Esophagus (tissue), 2 donors: ENCODE measurements at regions not wholly inside any gene's neighbourhood (a gene's known extent, or its start where the extent isn't known, plus 50 kb on each side); places are given as distances from the start of the nearest gene placed in this dataset.

ENCODE experiments used
- H3K27ac ChIP-seq, 2 donors: one replicate each; pipeline ENCODE4 v1.5.1; 2013; ENCODE audit warnings: low read depth in 2 of 2, mild to moderate bottlenecking in 2 of 2, inconsistent platforms in 1 of 2, low read length in 1 of 2, moderate library complexity in 1 of 2
- H3K27me3 ChIP-seq, 2 donors: one replicate each; pipeline ENCODE4 v1.6.1; 2013; ENCODE audit warnings: low read length in 2 of 2, control low read depth in 1 of 2, mild to moderate bottlenecking in 1 of 2; ENCODE audit not compliant: insufficient read depth in 2 of 2, control insufficient read depth in 1 of 2
- H3K36me3 ChIP-seq, 2 donors: one replicate each; pipeline ENCODE4 v1.6.1; 2013; ENCODE audit warnings: low read length in 1 of 2; ENCODE audit not compliant: control insufficient read depth in 2 of 2, insufficient read depth in 2 of 2
- H3K4me1 ChIP-seq, 2 donors: one replicate each; pipeline ENCODE4 v1.6.1; 2013; ENCODE audit warnings: low read length in 1 of 2; ENCODE audit not compliant: control insufficient read depth in 2 of 2, insufficient read depth in 2 of 2
- H3K4me3 ChIP-seq, 2 donors: one replicate each; pipeline ENCODE4 v1.5.1; 2013; ENCODE audit warnings: low read length in 2 of 2, mild to moderate bottlenecking in 2 of 2, low read depth in 1 of 2, moderate library complexity in 1 of 2
- H3K9me3 ChIP-seq, 2 donors: one replicate each; pipeline ENCODE4 v1.6.1; 2013; ENCODE audit warnings: mild to moderate bottlenecking in 2 of 2, low read depth in 1 of 2, low read length in 1 of 2, moderate library complexity in 1 of 2; ENCODE audit not compliant: control insufficient read depth in 2 of 2, insufficient read depth in 1 of 2
- WGBS, 2 donors: extraction: QIAGEN DNeasy Blood & Tissue Kit; methylation state at CpG; one replicate each; pipeline ENCODE4 v1.1.7; 2013; 5-methylcytosine and 5-hydroxymethylcytosine counted together
- donor health status: healthy with polysubstance abuse.
- donor health status: Bipolar disorder and iron deficiency.

GRCh38 chr6:47153404-47153755 is 111.2 kb upstream of the ADGRF1 start:
- WGBS, 2 donors = 79 to 87% methylated on average over 3 of the region's 3 CpGs

GRCh38 chr6:47152666-47153403 is 110.7 kb upstream of the ADGRF1 start:
- H3K4me3 ChIP-seq = no peak overlapping the region
- no peak overlapping the region for H3K27ac ChIP-seq
- 79 to 86% methylated on average over 3 of the region's 3 CpGs for WGBS, 2 donors
- no peaks in the 10 kb centered on the region for H3K27me3 ChIP-seq
- H3K9me3 ChIP-seq = no peaks in the 10 kb centered on the region
- no peaks in the 10 kb centered on the region for H3K4me1 ChIP-seq
- no peaks in the 10 kb centered on the region for H3K36me3 ChIP-seq

More at GRCh38 chr6:47153404-47153755, 111.2 kb upstream of the ADGRF1 start:
- Histone ChIP-seq H3K9me3 (no peaks in the 10 kb centered on the region), H3K4me3 (no peak overlapping the region), H3K27me3 (no peaks in the 10 kb centered on the region), H3K4me1 (no peaks in the 10 kb centered on the region), H3K36me3 (no peaks in the 10 kb centered on the region), H3K27ac (no peak overlapping the region)

DNA sequence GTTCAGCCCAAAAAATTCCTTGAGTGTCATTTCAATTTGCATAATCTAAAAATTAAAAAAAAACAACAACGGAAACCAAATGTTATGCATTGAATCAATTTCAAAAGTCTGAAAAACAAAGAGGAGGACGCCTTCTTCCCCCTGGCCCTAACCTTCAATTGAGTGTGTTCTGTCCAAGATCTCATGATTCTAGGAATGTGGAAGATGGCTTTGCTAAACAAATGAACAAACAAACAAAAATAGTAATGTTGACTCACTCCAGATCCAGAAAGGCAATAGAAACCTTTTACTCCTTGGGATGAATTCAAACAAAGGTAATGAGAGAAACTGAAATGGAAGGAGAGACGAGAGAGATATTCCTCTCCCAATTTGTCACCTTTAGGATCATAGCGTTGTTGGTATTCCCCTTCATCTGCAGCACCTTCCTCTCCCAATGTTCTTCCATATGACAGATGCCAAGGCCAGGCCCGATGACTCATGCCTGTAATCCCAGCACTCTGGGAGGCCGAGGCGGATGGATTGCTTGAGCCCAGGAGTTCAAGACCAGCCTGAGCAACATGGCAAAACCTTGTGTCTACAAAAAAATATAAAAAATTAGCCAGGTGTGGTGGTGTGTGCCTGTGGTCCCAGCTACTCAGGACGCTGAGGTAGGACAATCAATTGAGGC is 109.2 kb upstream of the ADGRF1 start:
- Histone ChIP-seq H3K4me1 (no peaks in the 10 kb centered on the region), H3K36me3 (no peaks in the 10 kb centered on the region), H3K27ac (no peak overlapping the region), H3K9me3 (no peaks in the 10 kb centered on the region), H3K4me3 (no peak overlapping the region), H3K27me3 (no peaks in the 10 kb centered on the region)
- 76 to 78% methylated on average over 8 of the region's 8 CpGs for WGBS, 2 donors

- 73 to 74% methylated on average over 2 of the region's 2 CpGs for WGBS, 2 donors
- no peaks in the 10 kb centered on the region for H3K27me3 ChIP-seq
Observed at GRCh38 chr6:47149554-47149953, 107.4 kb upstream of the ADGRF1 start.

DNA sequence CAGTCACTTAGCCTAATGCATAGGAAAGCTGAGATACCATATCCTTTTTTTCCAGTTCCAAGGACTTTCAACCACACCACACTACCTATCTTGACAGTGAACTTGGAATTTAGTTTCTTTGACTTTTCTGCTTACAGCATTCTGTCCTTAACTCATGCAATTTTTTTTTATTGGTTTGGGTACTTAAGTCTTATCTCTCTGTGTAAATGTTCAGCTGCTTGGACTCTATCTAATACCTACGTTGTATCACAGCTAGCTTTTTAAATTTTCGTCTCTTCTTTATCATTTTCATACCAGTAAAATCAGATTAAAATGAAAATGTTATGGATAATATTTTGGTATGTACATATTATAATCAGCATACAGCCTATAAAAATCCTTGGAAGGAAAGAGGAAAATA is 106.9 kb upstream of the ADGRF1 start:
- 80 to 89% methylated on average over 2 of the region's 2 CpGs for WGBS, 2 donors
- H3K4me3 ChIP-seq = no peak overlapping the region
- H3K9me3 ChIP-seq = no peaks in the 10 kb centered on the region
- H3K27me3 ChIP-seq = no peaks in the 10 kb centered on the region
- H3K4me1 ChIP-seq = no peaks in the 10 kb centered on the region
- H3K36me3 ChIP-seq = no peaks in the 10 kb centered on the region
- no peak overlapping the region for H3K27ac ChIP-seq

More at GRCh38 chr6:47149554-47149953, 107.4 kb upstream of the ADGRF1 start:
- no peaks in the 10 kb centered on the region for H3K9me3 ChIP-seq
- H3K4me3 ChIP-seq = no peak overlapping the region
- H3K27ac ChIP-seq = no peak overlapping the region
- no peaks in the 10 kb centered on the region for H3K36me3 ChIP-seq
- H3K4me1 ChIP-seq = no peaks in the 10 kb centered on the region

GRCh38 chr6:47147836-47148344 is 105.8 kb upstream of the ADGRF1 start:
- Histone ChIP-seq H3K36me3 (no peaks in the 10 kb centered on the region), H3K27me3 (no peaks in the 10 kb centered on the region)
- 56 to 63% methylated on average over 6 of the region's 6 CpGs for WGBS, 2 donors

GRCh38 chr6:47147175-47147727 is 105.1 kb upstream of the ADGRF1 start:
- Histone ChIP-seq H3K9me3 (no peaks in the 10 kb centered on the region), H3K36me3 (no peaks in the 10 kb centered on the region), H3K4me1 (no peaks in the 10 kb centered on the region), H3K4me3 (no peak overlapping the region), H3K27ac (no peak overlapping the region), H3K27me3 (no peaks in the 10 kb centered on the region)
- 26 to 29% methylated on average over 5 of the region's 5 CpGs for WGBS, 2 donors

More at GRCh38 chr6:47147836-47148344, 105.8 kb upstream of the ADGRF1 start:
- Histone ChIP-seq H3K4me1 (no peaks in the 10 kb centered on the region), H3K27ac (peak overlapping the region in 1 of 2 donors; percentile 42), H3K4me3 (no peak overlapping the region), H3K9me3 (no peaks in the 10 kb centered on the region)

- H3K36me3 ChIP-seq = no peaks in the 10 kb centered on the region
- no peaks in the 10 kb centered on the region for H3K4me1 ChIP-seq
- 54 to 69% methylated on average over 2 of the region's 2 CpGs for WGBS, 2 donors
- peak overlapping the region in 1 of 2 donors; percentile 14 for H3K27ac ChIP-seq
- H3K27me3 ChIP-seq = no peaks in the 10 kb centered on the region
- H3K9me3 ChIP-seq = no peaks in the 10 kb centered on the region
- H3K4me3 ChIP-seq = no peak overlapping the region
Observed at GRCh38 chr6:47146431-47147174, 104.5 kb upstream of the ADGRF1 start.

GRCh38 chr6:47145212-47145611 is 103.1 kb upstream of the ADGRF1 start:
- no peaks in the 10 kb centered on the region for H3K27me3 ChIP-seq
- H3K9me3 ChIP-seq = no peaks in the 10 kb centered on the region
- H3K4me3 ChIP-seq = no peak overlapping the region
- H3K27ac ChIP-seq = no peak overlapping the region
- no peaks in the 10 kb centered on the region for H3K4me1 ChIP-seq
- H3K36me3 ChIP-seq = no peaks in the 10 kb centered on the region
